A204.1 (cell line): ENCODE measurements at regions not wholly inside any gene's neighbourhood (a gene's known extent, or its start where the extent isn't known, plus 50 kb on each side); places are given as distances from the start of the nearest gene placed in this dataset.

ENCODE experiments used
- FAIRE-seq: peaks from 2 replicates; lab custom pipeline; 2012; peaks lifted over from hg19 to GRCh38; lab: Jason Lieb, UNC

DNA sequence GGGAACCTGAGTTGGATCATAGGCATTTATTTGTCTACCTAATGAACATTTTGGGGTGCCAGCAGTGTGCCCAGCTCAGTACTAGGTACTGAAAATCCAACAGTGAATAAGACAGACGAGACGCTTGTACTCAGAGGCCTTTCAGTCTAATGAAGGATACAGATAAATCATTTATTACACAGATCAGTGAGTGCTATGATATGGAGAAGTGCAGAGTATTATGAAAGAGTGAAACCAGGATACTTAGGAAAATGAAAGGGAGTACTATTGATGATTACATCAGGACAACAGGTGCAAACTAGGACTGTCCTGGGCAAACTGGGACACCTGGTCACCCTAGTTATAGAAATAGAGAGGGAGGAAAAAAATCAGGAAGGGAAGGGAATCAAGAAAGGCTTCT, 207.5 kb upstream of the NCAM1 start:
- FAIRE-seq = no peak

DNA sequence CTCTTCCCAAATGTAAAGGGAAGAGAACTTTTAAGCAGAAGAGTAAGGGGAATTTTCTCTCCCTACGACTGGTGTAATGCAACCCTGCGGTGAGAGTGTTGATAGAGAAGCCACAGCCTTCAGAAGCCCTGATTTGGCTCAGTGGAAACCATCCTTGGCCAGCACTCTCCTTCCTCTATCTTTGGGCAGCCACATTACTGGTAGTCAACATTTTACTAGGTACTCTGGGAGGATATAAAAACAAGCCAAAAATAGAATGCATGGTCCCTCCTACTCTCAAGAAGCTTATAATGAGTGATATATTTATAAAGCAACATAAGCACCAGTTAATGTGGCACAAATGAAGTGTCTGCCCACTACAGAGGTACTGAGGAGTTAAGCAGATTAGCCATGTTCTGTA, 201.8 kb upstream of the NCAM1 start:
- no peak for FAIRE-seq

DNA sequence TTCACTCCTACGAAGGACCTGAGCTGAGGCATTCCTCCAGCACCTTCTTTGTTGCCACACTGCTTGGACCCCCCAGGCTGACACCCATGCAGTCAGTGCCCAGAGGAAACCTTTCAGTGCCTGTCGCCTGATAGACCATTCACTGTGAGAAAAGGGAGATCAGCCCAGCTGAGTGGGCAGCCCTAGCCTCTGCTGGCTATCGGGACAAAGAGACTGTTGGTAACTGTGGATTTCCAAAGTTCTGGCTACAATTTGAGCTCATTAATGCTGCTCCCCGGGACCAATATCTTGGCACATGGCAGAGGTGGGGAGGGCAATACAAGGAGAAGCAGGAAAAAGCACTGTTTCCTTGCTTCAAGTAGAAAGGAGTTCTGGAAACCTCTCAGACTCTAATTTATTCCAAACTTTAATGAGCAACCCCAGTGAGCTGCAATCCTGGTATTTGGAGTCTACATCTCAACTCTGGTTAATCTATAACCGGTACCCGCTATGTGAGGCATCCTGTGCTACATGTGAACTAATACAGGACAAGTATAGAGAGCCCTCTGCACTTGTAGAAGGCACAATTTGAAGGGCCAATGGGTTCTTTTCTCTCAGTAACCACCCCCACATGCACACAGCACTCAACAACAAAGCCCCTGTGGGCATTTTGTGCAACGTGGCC, 200.7 kb upstream of the NCAM1 start:
- no peak for FAIRE-seq

DNA sequence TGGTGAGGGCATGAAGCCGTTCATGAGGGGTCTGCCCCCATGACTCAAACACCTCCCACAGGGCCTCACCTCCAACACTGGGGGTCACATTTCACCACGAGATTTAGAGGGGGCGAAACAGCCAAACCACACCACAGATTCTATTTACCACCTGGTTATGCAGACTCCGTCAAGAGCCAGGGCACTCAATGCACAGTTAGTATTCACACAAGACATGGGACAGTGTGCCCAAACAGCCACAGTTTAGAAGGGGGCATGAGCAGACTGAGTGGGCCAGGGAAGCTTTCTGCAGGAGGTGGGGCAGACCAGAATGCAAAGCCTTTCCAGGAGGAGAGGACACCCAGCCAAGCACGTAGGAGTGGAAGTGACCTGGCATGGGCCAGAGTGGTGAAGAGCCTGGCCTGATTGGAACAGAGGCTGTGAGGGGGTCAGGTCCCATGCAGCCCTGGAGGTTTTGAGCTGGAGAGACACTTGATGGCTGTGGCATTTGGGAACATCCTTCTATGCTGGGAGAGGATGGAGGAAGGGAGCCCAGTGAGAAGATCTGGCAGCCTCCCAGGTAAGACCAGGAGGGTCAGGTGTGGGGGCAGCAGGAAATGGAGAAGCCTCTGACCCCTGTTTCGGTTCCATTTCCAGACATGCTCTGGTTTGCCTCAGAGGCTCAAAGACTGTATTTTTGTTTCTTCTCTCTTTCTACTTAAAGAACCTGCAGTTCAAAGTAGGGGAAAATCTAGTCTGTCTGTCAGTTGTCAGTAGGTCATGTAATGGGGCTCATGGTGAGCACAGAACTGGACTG, 199.1 kb upstream of the NCAM1 start:
- no peak for FAIRE-seq

DNA sequence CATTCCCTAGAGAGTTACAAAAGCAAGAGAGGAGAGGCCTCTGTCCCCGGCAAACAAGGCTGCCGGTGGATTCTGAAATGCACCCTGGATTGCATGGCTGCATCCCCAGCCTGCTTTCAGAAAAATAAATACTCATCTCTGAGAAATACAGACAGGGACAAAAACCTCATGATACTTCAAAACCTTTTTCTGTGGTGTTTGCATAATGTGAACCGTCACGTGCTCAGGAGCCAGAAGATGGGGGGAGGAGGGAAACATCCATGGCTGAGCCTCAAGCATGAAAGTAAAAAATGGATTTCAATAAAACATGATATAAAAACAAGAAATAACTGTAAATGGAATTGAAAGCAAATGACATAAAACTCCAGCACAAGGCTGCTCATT, 198.5 kb upstream of the NCAM1 start:
- no peak for FAIRE-seq

DNA sequence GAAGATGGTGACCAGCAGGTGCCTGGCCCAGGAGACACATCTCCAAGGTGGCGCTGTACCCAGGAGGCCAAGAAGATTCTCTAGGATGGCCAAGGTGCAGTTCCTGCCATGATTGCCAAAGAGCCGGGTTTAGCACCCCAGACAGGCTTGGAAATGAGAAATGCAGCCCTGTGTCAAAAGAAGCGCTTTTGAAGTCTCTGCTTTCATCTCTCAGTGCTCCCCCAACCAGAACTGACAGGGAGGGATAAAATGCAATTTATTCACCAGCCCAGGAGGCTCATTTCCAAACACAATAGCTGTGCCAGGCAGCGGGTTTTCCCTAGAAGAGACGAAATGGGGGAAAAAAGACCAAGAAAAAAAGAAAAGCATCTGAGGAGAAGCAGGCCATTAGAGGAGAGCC, 195.9 kb upstream of the NCAM1 start:
- no peak for FAIRE-seq

DNA sequence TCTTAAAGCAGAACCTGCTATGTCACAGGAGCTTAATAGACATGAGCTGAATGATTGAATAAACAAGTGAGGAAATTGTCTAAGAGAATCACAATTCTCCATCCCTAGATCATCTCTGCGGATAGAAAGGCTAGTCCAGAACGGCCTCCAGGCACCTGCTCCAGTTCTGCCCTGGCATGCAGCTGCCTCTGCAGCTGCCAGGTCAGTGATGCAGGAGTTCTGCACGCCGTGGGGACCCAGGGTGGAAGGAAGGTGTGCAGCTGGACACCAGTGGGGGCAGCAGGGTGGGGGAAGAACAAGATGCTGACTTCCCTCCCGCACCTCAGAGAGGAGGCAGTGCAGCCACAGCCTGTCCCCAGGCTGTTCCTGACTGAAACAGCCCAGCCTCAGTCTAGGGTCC, 192.1 kb upstream of the NCAM1 start:
- FAIRE-seq = no peak

DNA sequence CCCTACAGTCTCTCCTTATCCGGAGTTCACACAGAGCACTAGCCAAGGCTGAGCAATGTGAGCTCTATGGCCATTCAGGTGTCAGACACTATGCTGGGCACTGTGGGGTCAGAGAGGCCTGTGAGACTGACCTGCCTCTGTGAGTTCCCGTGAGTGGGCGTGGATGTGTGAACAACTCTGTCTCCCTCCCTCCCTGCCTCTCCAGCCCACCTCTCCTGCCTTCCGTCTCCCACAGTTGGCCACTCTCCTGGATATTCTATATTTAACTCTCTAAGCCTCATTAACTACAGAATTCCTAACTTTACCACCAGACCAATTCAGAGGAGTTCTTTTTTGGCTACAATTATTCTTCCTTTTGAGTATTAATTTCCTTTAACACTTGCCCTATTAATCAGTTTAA, 191.6 kb upstream of the NCAM1 start:
- no peak for FAIRE-seq

DNA sequence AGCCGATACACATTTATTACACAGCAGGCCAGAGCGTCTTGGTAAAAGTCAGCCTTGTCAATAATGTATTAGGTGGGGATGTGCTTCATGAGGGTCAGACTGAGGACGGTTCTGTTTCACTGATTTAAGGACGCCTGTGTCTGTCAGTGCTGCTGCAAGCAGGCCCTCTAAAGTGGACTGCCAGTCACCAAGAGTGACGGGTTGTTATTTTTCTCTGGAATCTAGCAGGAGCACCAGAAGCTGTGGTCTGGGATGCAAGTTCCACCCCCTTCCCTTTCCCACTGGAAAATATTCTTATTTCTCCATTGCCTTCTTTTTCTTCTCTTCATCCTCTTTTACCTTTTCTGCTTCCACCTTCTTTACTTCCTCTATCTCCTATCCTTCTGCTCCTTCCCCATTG, 191.2 kb upstream of the NCAM1 start:
- no peak for FAIRE-seq

DNA sequence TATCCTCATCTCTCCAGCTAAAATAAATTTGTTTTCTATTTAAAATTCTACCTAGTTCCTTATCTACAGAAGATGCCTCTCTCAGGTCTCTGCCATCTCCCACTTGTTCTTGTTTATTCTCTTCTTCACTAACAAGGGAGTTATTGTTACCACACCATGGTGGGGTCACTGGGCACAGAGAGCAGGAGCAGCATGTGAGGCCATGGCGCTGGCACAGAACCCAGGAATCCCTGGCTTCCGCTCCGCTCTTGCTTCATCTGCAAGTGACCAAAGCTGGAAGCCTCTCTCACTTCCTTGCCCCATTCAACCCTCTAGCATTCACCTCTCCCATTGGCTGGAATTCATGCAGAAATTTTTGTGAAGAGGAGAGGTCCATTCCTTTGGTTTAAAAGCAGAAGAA, 190.7 kb upstream of the NCAM1 start:
- FAIRE-seq = no peak

DNA sequence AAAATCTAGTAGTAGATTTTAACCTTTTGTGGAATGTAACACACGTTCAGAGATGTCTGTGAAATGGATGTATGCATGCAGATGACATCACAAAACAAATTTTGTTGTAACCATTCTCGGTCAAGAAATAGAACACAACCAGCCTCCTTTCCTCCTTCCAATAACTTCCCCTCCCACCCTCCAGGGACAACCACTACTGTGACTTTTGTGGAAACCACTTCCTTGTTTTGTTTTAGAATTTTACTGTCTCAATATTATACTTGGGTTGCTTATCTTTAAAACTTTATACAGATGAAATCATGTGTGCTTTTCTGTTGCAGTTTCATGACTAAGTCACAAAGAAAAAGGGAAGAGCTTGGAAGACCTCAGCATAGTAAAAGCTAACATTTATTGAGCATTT, 189.4 kb upstream of the NCAM1 start:
- FAIRE-seq = no peak

DNA sequence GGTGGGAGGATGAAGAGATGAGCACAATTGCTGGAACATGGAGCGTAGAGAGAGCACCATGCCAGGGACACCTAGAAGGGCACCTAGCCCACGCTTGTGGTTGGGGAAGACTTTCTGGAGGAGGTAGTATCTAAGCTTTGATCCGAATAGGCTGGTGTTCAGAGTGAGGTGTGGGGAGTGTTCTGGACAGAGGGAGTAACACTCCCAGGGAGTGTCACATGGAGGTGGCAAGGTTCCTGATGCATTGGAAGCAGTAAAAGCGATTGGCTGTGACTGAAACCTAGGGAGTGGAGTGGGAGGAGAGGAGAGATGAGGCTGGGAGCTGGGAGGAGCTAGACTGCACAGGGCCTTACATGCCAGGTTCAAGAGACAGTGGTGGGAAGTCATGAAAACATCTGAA, 188.0 kb upstream of the NCAM1 start:
- FAIRE-seq = no peak

DNA sequence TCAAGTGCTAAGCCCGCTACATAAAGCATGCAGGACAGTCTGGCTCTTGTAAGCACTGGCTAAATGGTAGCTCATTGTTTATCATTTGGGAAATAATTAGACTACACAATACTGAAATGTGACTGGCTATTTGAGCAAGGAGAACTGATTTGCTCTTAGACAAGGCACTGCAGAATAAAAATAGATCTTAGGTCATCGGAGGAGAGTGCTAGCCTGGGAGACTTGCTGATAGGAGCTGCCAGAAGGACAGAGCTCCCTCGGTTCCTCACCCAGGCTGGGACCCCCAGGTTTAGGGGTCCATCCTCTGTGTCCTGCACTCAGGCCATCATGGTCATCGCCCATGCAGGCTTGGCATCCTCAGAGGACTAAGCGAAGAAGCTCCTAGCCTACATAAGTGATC, 184.4 kb upstream of the NCAM1 start:
- FAIRE-seq = no peak

DNA sequence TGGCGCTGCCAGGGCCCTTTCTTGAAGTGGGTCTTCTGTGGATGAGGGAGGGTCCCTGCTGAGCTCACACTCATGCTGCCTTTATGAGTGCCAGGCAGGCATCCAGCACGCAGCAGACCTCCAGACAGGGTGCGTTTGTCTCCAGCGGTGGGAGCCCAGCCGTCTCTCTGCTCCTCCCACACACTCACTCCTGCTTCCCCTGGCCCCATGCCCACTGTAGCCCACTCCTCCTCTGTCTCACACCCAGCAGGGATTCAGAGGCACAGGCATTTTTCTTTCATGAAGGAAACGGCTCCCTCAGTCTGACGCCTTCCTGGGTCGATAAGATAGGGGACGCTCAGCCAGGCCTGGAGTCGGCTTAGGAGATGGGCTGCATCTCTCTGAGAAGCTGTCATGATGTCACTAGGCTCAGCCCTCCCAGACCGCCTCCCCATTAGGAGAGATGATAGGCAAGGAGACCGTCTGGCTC, 183.9 kb upstream of the NCAM1 start:
- no peak for FAIRE-seq

DNA sequence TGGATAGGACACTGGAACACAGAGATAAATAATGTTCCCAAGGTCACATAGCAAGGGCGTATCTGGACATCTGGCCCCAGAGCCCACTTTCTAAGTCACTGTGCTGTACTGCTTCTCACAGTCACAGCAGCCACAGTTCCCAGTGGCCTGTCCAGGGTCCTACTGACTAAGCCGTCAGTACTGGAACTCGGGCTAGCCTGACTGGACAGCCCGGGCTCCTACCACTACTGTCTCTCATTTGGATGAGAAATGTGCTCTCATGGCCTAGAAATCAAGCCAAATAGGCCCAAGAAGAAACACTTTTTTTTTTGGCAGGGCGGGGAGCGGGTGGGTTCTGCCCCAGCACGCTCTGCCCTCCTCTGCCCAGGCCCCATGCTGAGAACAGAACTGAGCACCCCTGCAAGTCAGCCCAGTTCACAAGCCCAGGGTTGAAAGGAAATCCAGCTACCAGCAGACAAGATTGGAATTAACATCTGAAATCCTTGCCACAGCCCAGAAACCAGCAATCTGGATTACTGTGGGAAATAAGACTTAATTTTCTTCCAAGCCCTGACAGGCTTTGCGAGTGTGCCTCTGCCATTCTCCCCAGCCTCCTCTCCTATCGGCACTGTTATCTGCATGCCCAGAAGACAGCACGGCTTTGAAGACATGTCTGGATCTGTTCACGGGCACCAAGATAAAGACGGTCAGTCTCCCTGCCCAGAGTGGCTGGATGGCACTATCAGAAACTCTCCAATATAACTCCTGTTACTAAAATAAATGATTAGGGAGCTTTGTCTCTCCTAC, 182.9 kb upstream of the NCAM1 start:
- no peak for FAIRE-seq

DNA sequence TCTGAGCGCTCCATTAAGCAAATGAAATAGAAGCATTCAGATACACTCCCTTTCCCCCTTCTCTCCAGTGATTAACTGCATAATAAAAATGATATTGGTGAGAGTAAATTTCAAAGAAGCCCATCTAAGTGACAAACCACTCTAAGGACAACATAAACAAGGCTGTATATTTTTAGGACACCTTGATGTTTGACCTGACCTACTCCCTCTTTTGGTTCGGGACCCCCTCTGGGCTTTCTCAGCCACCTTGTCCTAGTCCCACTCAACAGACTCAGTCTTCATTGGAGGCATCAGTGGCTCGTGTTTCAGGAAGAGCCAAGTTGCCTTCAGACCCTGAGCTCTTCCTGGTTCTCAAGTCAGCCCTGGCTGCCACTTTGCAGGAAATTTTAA, 182.3 kb upstream of the NCAM1 start:
- FAIRE-seq = no peak

DNA sequence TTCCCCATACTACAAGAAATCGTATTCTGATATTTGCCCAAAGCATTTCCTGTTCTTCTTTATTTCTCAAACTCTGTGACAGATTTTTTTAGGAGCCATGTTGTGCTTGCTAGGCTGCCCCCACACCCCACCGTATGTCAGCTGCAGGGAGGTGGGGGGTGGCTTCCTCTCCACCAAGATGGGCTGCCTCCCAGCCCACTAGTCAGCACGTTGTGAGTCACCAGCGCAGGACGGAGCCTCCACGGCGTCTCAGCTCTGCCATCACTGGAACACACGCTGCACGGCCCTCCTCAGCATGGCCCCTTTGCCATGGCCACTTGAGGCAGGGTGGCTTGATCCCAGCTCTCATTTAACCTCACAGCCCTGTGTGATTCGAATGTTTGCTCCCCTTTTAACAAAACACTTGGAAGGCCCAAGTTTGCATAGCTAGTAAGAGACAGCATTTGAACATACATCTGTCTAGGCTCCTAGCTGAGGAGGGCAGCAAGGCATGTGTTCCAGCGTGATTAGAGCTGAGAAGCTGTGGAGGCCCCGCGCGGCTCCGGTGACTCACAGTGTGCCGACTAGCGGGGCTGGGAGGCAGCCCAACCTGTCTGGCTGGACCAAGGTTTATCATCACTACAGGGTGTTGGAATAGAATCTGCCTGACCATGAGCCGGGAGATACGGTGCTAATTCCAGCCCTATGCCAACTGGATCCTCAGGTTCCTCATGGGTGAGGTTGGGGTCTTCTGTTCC, 180.7 kb upstream of the NCAM1 start:
- no peak for FAIRE-seq

DNA sequence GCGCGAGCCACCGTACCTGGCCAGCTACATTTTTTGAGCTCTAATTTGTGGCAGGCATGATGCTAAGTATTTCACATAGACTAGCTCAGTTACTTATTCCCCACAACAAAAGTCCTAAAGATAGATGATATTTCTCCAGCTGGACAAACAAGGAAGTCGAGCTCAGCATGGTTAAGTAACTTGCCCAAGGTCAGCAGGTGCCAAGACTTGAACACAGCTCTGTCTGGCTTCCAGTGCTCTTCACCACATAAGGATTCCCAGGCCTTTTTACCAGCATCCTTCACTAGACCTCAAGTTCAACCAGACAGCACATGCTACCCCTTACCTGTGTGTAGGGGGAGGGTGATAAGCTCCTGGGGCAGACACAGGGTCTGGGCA, 177.3 kb upstream of the NCAM1 start:
- FAIRE-seq = no peak

DNA sequence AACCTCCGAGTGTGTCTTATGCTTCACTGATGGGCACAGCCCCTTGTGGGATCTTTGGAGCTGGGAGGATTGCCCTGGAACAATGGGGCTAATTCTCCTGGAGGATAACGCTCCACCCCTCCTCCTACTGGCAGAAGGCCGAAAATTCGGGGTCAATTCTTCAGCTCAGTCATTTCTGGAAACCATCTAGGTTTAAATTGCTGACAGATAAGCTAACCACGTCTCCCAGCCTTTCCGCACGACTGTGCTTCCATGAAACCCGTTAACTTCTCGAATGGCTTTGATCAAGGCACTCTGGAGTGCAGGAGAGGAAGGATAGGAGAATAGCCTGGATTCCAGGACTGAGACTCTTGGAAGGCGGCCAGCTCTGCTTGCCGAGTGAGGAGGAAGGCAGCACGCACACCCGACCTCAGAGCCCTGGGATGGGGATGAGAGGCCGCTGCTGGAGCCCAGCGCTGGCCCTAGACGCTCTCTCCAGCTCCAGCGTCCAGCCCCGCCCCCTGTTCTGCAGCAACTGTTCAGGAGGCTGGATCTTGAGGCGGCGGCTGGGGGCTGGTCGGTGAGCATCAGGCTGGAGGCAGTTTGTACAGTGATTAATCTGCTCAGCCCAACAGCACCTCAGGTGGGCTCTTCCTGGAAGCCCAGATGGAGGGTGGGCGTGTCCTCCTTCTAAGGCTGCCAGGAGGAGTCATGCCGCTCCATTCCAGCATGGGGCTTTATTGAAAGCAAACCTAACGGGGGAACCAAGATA, 176.7 kb upstream of the NCAM1 start:
- FAIRE-seq = no peak

DNA sequence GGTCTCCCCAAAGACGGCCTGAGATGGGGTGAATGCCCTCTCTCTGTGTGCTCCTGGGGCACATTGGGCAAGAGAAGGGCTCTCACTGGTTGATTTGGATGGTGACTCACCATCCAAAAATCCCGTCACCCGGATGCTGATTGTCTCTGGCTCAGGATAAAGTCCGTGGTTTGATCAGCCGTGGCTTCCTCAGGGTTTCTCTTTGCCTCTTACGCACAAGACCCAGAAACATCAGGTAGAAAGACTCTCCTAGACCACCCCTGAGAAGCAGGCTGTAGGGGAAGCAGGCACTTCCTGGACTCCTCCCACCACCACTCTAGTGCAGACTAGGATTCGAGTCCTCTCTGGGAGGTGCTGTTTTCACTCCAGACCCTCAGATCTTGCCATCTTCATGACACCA, 176.1 kb upstream of the NCAM1 start:
- no peak for FAIRE-seq

DNA sequence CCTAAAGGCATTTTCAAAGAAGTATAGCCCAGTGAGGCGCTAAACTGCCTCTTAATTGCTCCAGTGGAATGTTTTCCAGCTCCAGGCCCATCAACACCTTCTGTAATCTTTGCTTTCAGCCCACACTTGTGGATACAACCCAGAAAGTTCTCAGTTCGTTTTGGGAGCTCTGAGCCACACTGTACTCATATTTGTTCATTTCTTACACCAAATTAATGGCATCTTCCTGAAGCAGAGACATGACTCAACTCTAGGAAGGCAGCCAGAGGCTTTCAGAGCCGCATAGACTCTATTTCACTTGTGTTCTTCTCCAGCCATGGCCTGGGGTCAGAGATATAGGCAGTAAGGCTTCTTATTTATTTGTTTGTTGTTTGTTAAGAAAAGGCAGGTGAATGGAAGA, 175.5 kb upstream of the NCAM1 start:
- FAIRE-seq = no peak

DNA sequence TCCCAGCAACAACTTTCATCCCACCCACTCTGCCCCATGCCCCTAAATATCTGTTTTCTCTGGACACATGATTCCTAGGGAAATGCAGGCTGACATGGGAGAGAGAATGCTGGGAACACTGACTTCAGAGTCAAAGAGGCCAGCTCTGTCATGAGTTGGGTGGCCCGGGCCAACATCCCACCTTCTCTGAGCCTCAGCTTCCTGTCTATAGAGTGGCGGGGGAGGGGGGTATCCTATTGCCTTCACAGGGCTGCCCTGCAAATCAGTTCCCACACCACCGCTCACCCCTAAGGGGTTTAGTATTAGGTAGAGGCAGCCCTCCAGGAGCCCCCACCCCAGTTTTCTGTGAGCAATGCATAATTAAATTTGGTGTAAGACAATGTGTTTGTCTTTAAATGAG, 175.0 kb upstream of the NCAM1 start:
- FAIRE-seq = no peak
